MM.1S (cell line): ENCODE measurements at regions not wholly inside any gene's neighbourhood (a gene's known extent, or its start where the extent isn't known, plus 50 kb on each side); places are given as distances from the start of the nearest gene placed in this dataset.

Experiments
- DNase-seq: peaks from one replicate; pipeline ENCODE4 v3.0.0-alpha.2; 2015
- H2AFZ ChIP-seq: fragments of 300-600 bp; sonication (generic); 2 replicates; pipeline ENCODE4 v1.6.0; 2016; ENCODE audit warnings: antibody characterized with exemption, low read length
- H3F3A ChIP-seq: fragments of 300-600 bp; sonication (generic); 2 replicates; pipeline ENCODE4 v1.6.1; 2016; ENCODE audit warnings: mild to moderate bottlenecking, antibody characterized with exemption, low read length, moderate library complexity, mixed read lengths; ENCODE audit not compliant: insufficient read depth
- H3K27ac ChIP-seq: fragments of 300-600 bp; sonication (generic); 2 replicates; pipeline ENCODE4 v1.5.1; 2016; ENCODE audit warnings: mild to moderate bottlenecking, low read length
- H3K27me3 ChIP-seq: fragments of 300-600 bp; sonication (generic); replicated peaks from 2 replicates; pipeline ENCODE4 v1.6.0; 2016; ENCODE audit warnings: low read length; ENCODE audit not compliant: insufficient read depth
- H3K36me3 ChIP-seq: fragments of 300-600 bp; sonication (generic); replicated peaks from 2 replicates; pipeline ENCODE4 v1.6.1; 2016; ENCODE audit warnings: mild to moderate bottlenecking, low read length, mixed read lengths; ENCODE audit not compliant: insufficient read depth
- H3K4me1 ChIP-seq: fragments of 300-600 bp; sonication (generic); 2 replicates; pipeline ENCODE4 v1.6.1; 2016; ENCODE audit warnings: low read length, mixed read lengths
- H3K4me2 ChIP-seq: fragments of 300-600 bp; sonication (generic); 2 replicates; pipeline ENCODE4 v1.6.0; 2016; ENCODE audit warnings: low read depth, low read length
- H3K4me3 ChIP-seq: fragments of 300-600 bp; sonication (generic); 2 replicates; pipeline ENCODE4 v1.5.1; 2016; ENCODE audit warnings: low read length, mixed read lengths
- H3K79me2 ChIP-seq: fragments of 300-600 bp; sonication (generic); 2 replicates; pipeline ENCODE4 v1.6.1; 2016; ENCODE audit warnings: mixed run types, low read length, mixed read lengths
- H3K9ac ChIP-seq: fragments of 300-600 bp; sonication (generic); 2 replicates; pipeline ENCODE4 v1.6.1; 2016; ENCODE audit warnings: low read length, mixed read lengths
- H3K9me2 ChIP-seq: fragments of 300-600 bp; sonication (generic); replicated peaks from 2 replicates; pipeline ENCODE4 v1.6.1; 2016; ENCODE audit warnings: mild to moderate bottlenecking, low read length, mixed read lengths; ENCODE audit not compliant: insufficient read depth
- H3K9me3 ChIP-seq: fragments of 300-600 bp; sonication (generic); replicated peaks from 2 replicates; pipeline ENCODE4 v1.6.1; 2016; ENCODE audit warnings: mild to moderate bottlenecking, low read length, mixed read lengths; ENCODE audit not compliant: insufficient read depth
- H4K20me1 ChIP-seq: fragments of 300-600 bp; sonication (generic); 2 replicates; pipeline ENCODE4 v1.6.1; 2016; ENCODE audit warnings: mild to moderate bottlenecking, low read length, moderate library complexity, mixed read lengths; ENCODE audit not compliant: insufficient read depth
- CTCF ChIP-seq: fragments of 300-600 bp; sonication (generic); IDR thresholded peaks from 2 replicates; pipeline ENCODE4 v1.5.1; 2016; ENCODE audit warnings: antibody characterized with exemption, low read length, mixed read lengths
- EZH2 ChIP-seq: fragments of 300-600 bp; sonication (generic); optimal IDR thresholded peaks from 2 replicates; pipeline ENCODE3; 2017; ENCODE audit warnings: low read depth, mild to moderate bottlenecking, antibody characterized with exemption, low read length, mixed read lengths
- EZH2phosphoT487 ChIP-seq: fragments of 300-600 bp; sonication (generic); IDR thresholded peaks from 2 replicates; pipeline ENCODE4 v1.6.1; 2018; ENCODE audit warnings: antibody characterized with exemption, low read length

DNA sequence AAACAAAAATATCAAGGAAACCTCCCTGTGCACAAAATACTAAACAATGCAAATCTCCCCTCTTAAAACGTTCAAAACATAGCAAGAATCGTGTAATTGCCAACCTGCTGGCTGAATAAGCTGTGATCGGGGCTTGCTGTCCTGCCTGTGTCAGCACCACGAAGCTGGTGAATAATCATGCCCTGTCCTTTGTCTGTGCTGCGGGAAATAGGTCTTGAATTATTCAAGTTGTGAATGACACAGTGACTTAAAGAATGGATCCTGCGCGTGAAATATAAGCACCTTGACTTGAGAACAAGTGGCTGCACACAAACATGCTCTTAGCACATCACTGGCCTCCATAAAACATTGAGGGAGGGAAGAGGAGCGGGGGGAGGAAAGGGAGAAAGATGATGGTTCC is 130.2 kb downstream of the OAT start:
- DNase-seq: no peak
- peaks cover 40% of the 10 kb centered on the region for H3K4me1 ChIP-seq
- H3K4me2 ChIP-seq: no peak overlapping the region
- no peak for TF ChIP-seq CTCF
- TF ChIP-seq EZH2: no peak
- TF ChIP-seq EZH2phosphoT487: no peak
- peaks cover 28% of the 10 kb centered on the region for H3F3A ChIP-seq
- no peak overlapping the region for H3K4me3 ChIP-seq
- no peak overlapping the region for H3K9ac ChIP-seq
- H3K36me3 ChIP-seq: no peaks in the 10 kb centered on the region
- H4K20me1 ChIP-seq: no peaks in the 10 kb centered on the region
- H3K27me3 ChIP-seq: no peaks in the 10 kb centered on the region
- no peak overlapping the region for H3K27ac ChIP-seq
- H3K9me3 ChIP-seq: no peaks in the 10 kb centered on the region
- no peaks in the 10 kb centered on the region for H3K79me2 ChIP-seq
- H3K9me2 ChIP-seq: no peaks in the 10 kb centered on the region
- H2AFZ ChIP-seq: no peak overlapping the region

GRCh38 chr10:124287791-124288190 is 130.9 kb downstream of the OAT start:
- TF ChIP-seq EZH2 (no peak), CTCF (no peak)
- H3K36me3 ChIP-seq: no peaks in the 10 kb centered on the region
- no peak overlapping the region for H3K27ac ChIP-seq
- H3K4me1 ChIP-seq: peaks cover 40% of the 10 kb centered on the region
- H4K20me1 ChIP-seq: no peaks in the 10 kb centered on the region
- H2AFZ ChIP-seq: no peak overlapping the region
- H3K4me3 ChIP-seq: no peak overlapping the region
- no peak for DNase-seq
- H3K4me2 ChIP-seq: no peak overlapping the region
- no peaks in the 10 kb centered on the region for H3K27me3 ChIP-seq
- no peaks in the 10 kb centered on the region for H3K9me3 ChIP-seq
- H3K9ac ChIP-seq: no peak overlapping the region
- no peaks in the 10 kb centered on the region for H3K79me2 ChIP-seq
- H3K9me2 ChIP-seq: no peaks in the 10 kb centered on the region
- peaks cover 28% of the 10 kb centered on the region for H3F3A ChIP-seq

- Histone ChIP-seq H3K9me3 (no peaks in the 10 kb centered on the region), H3K4me2 (no peak overlapping the region; the same call in 1 of the 2 replicates), H3K4me1 (peaks cover 40% of the 10 kb centered on the region), H3K36me3 (no peaks in the 10 kb centered on the region), H3K9ac (no peak overlapping the region), H3K79me2 (no peaks in the 10 kb centered on the region), H3K27ac (no peak overlapping the region), H3K27me3 (no peaks in the 10 kb centered on the region), H3K4me3 (no peak overlapping the region), H3F3A (peaks cover 28% of the 10 kb centered on the region), H2AFZ (no peak overlapping the region), H3K9me2 (no peaks in the 10 kb centered on the region), H4K20me1 (no peaks in the 10 kb centered on the region)
- no peak for DNase-seq
- no peak for TF ChIP-seq EZH2phosphoT487
- TF ChIP-seq CTCF: no peak
- TF ChIP-seq EZH2: no peak
Observed at GRCh38 chr10:124287071-124287685, 131.5 kb downstream of the OAT start.
